Tibial nerve (tissue), 4 donors: ENCODE measurements at regions not wholly inside any gene's neighbourhood (a gene's known extent, or its start where the extent isn't known, plus 50 kb on each side); places are given as distances from the start of the nearest gene placed in this dataset.
"Not testable (repeated sequence)": the region's sequence is repeated elsewhere in the genome, so short reads cannot be mapped to it uniquely, and the experiment has no call there.

Source experiments
- DNase-seq, 2 donors: peaks; one replicate each; pipeline ENCODE4 v3.0.0-alpha.2; 2019; ENCODE audit warnings: low spot score in 2 of 2
- H3K27ac ChIP-seq, 4 donors: fragments of 200-600 bp; sonication (generic) in 3 of 4; one replicate each; pipeline ENCODE4 v1.5.1; 2017 to 2019; ENCODE audit warnings: mild to moderate bottlenecking in 1 of 4
- H3K27me3 ChIP-seq, 2 donors: fragments of 200-600 bp; sonication (generic) in 1 of 2; one replicate each; pipeline versions ENCODE4 v1.5.1 to v1.6.0; 2017 to 2019
- H3K36me3 ChIP-seq, 3 donors: fragments of 200-600 bp; sonication (generic); one replicate each; pipeline ENCODE4 v1.5.1; 2018 to 2019
- H3K4me1 ChIP-seq, 4 donors: fragments of 200-600 bp; sonication (generic) in 3 of 4; one replicate each; pipeline ENCODE4 v1.5.1; 2017 to 2019
- H3K4me3 ChIP-seq, 4 donors: fragments of 200-600 bp; sonication (generic) in 3 of 4; one replicate each; pipeline ENCODE4 v1.5.1; 2017 to 2019; ENCODE audit warnings: mild to moderate bottlenecking in 1 of 4, moderate library complexity in 1 of 4
- H3K9me3 ChIP-seq, 4 donors: fragments of 200-600 bp; sonication (generic) in 3 of 4; one replicate each; pipeline ENCODE4 v1.5.1; 2017 to 2019
- CTCF ChIP-seq, 5 experiments: fragments of 200-600 bp in 3 of 5; fragments of 450-650 bp in 2 of 5; sonication (generic) in 3 of 5; IDR thresholded peaks; one replicate each; pipeline ENCODE4 v1.5.1; 2016 to 2019; ENCODE audit warnings: antibody characterized with exemption in 5 of 5, mild to moderate bottlenecking in 3 of 5, moderate library complexity in 2 of 5
- EP300 ChIP-seq, 2 donors: sonication (generic); formaldehyde crosslinking; IDR thresholded peaks; one replicate each; pipeline ENCODE4 v1.6.1; 2017; ENCODE audit warnings: antibody characterized with exemption in 2 of 2, mild to moderate bottlenecking in 1 of 2
- POLR2A ChIP-seq, 2 donors: fragments of 450-650 bp; IDR thresholded peaks; one replicate each; pipeline ENCODE4 v1.6.1; 2017; ENCODE audit warnings: antibody characterized with exemption in 2 of 2, mild to moderate bottlenecking in 2 of 2, moderate library complexity in 2 of 2
- WGBS, 2 donors: methylation state at CpG; one replicate each; pipeline ENCODE4 v1.1.5; 2018; 5-methylcytosine and 5-hydroxymethylcytosine counted together

GRCh38 chr7:106443156-106443555 is 158.4 kb upstream of the NAMPT start:
- no peak for DNase-seq
- Histone ChIP-seq H3K27me3 (no peaks in the 10 kb centered on the region), H3K9me3 (peaks cover 0 to 5% (median 0%) of the 10 kb centered on the region in 4 donors), H3K36me3 (no peaks in the 10 kb centered on the region), H3K4me1 (no peaks in the 10 kb centered on the region), H3K27ac (no peak overlapping the region), H3K4me3 (no peak overlapping the region)
- 82 to 87% methylated on average over 4 of the region's 4 CpGs for WGBS, 2 donors
- TF ChIP-seq POLR2A (IDR thresholded peaks at IDR 0.05) (no peak), EP300 (IDR thresholded peaks at IDR 0.05) (no peak), CTCF (IDR thresholded peaks at IDR 0.05) (no peak)

GRCh38 chr7:106442476-106442875 is 157.7 kb upstream of the NAMPT start:
- Histone ChIP-seq H3K4me1 (no peaks in the 10 kb centered on the region), H3K4me3 (no peak overlapping the region), H3K27ac (no peak overlapping the region), H3K36me3 (no peaks in the 10 kb centered on the region), H3K27me3 (no peaks in the 10 kb centered on the region), H3K9me3 (peaks cover 0 to 5% (median 0%) of the 10 kb centered on the region in 4 donors)
- no peak for DNase-seq
- 83 to 90% methylated on average over 1 of the region's 1 CpG for WGBS, 2 donors
- TF ChIP-seq POLR2A (IDR thresholded peaks at IDR 0.05) (no peak), EP300 (IDR thresholded peaks at IDR 0.05) (no peak), CTCF (IDR thresholded peaks at IDR 0.05) (no peak)

GRCh38 chr7:106441343-106441742 is 156.6 kb upstream of the NAMPT start:
- H3K27me3 ChIP-seq, H3K4me3 ChIP-seq, DNase-seq, H3K27ac ChIP-seq, H3K9me3 ChIP-seq, H3K36me3 ChIP-seq, H3K4me1 ChIP-seq: not testable (repeated sequence)
- 89 to 94% methylated on average over 2 of the region's 2 CpGs for WGBS, 2 donors

- WGBS, 2 donors = 79 to 81% methylated on average over 2 of the region's 2 CpGs
- not testable (repeated sequence) for H3K36me3 ChIP-seq, H3K4me1 ChIP-seq, H3K27me3 ChIP-seq, H3K4me3 ChIP-seq, H3K9me3 ChIP-seq, H3K27ac ChIP-seq, DNase-seq
These were observed 152.2 kb upstream of the NAMPT start for GRCh38 chr7:106436933-106437332.

GRCh38 chr7:106433377-106433776 is 148.6 kb upstream of the NAMPT start:
- Histone ChIP-seq H3K36me3 (no peaks in the 10 kb centered on the region), H3K4me1 (no peaks in the 10 kb centered on the region), H3K27ac (no peak overlapping the region), H3K27me3 (no peaks in the 10 kb centered on the region), H3K9me3 (no peaks in the 10 kb centered on the region), H3K4me3 (no peak overlapping the region)
- no peak for DNase-seq
- TF ChIP-seq EP300 (IDR thresholded peaks at IDR 0.05) (no peak), POLR2A (IDR thresholded peaks at IDR 0.05) (no peak), CTCF (IDR thresholded peaks at IDR 0.05) (no peak)
- 89 to 92% methylated on average over 2 of the region's 2 CpGs for WGBS, 2 donors

GRCh38 chr7:106430535-106431455 is 146.0 kb upstream of the NAMPT start:
- Histone ChIP-seq H3K4me3 (no peak overlapping the region), H3K36me3 (no peaks in the 10 kb centered on the region), H3K27me3 (no peaks in the 10 kb centered on the region), H3K9me3 (no peaks in the 10 kb centered on the region), H3K4me1 (peaks cover 0 to 1% (median 0%) of the 10 kb centered on the region in 4 donors), H3K27ac (no peak overlapping the region)
- 52 to 61% methylated on average over 4 of the region's 4 CpGs for WGBS, 2 donors
- TF ChIP-seq POLR2A (IDR thresholded peaks at IDR 0.05) = no peak
- no peak for TF ChIP-seq CTCF (IDR thresholded peaks at IDR 0.05)
- no peak for TF ChIP-seq EP300 (IDR thresholded peaks at IDR 0.05)
- no peak for DNase-seq
